ENCODE measurements at regions not wholly inside any gene's neighbourhood (a gene's known extent, or its start where the extent isn't known, plus 50 kb on each side); places are given as distances from the start of the nearest gene placed in this dataset.
"Not testable (repeated sequence)": the region's sequence is repeated elsewhere in the genome, so short reads cannot be mapped to it uniquely, and the experiment has no call there.

DNA sequence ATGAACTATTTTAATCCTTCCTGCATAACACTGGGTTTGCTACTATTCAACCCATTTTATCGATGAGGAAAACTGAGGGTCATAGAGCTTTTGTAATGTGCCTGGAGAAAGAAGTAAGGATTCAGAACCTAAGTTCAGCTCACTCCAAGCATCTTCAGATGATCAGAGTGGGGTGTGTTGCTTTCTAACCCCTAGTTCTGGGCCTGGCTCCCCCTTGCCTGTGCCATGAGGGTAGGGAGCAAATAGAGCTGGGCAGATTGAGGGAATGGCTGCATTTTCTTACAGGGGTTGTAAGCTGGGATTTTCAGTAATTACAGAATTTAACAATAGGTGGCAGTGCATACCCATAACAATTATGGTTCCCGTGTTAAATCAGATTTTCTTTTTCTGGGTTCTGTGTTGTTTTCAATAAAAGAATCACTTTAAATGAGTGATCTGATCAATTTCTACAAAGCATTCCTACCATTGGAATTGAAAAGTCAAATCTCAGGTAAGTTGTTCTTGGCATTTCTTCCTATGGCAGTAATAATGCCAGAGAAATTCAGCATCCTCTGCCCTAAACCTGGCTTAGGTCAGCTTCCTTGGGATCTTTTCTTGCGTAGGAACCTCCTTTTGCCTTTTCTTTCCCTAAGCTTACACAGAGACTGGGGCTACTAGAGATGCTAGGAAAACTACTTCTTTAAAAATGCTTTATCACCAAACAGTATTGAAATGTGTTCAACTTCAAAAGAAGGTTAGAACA lies 103.8 kb upstream of the IL12A start:
- peak; percentile 74 for DNase-seq (ENCODE audit: low read depth)

GRCh38 chr3:159886050-159886449 lies 102.6 kb upstream of the IL12A start:
- no peak for DNase-seq (ENCODE audit: low read depth)

GRCh38 chr3:159886530-159886929 lies 102.1 kb upstream of the IL12A start:
- DNase-seq (ENCODE audit: low read depth): not testable (repeated sequence)

DNA sequence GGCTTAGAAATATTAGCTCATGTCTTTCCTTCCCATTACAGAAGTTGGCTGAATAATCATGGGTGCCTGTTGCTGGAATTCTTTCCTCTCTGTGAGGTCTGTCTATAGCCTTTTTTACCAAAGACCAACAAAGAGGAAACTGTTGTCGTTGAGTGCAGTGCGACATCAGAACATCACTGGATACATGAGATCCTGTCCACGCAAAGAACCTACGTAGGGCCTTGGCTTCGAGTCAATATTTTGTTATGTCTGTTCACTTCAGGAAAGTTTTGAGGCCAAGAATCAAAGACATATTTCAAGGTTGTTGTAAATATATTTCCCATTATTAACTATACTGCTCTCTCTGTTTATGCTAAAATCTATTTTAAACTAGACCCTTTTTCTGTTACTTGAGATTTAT lies 101.5 kb upstream of the IL12A start:
- no peak for DNase-seq (ENCODE audit: low read depth)

- DNase-seq (ENCODE audit: low read depth): no peak
Observed at GRCh38 chr3:159887911-159888310, 100.7 kb upstream of the IL12A start.

DNA sequence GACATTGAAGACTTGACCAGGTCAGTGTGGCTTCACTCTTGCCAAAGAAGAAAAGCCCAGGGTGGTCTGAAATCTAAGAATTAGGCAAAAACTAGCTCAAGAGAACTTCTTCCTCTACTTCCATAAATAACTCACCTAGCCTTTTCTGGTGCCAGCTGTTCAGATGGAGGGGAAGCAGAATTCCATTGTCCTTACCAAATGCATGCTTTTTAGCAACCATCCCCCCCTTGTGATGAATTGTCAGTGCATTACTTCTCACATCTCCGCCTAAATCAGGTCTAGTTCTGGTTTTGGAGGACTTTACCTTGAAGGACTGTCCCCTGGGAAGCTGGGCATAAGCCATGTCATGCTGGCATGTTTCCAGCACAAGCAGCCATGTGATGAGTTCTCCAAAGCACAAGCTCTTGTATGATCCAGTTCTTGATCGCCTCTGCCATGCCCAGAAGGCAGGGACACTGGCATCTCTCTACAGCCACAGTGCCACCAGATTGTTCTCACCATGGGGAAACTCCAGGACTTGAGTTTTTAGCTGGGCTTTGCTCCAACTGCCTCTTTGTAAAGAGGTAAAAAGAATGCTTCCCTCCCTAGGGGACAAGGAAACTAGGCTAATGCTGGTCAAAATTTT lies 96.4 kb upstream of the IL12A start:
- DNase-seq (ENCODE audit: low read depth): no peak

DNA sequence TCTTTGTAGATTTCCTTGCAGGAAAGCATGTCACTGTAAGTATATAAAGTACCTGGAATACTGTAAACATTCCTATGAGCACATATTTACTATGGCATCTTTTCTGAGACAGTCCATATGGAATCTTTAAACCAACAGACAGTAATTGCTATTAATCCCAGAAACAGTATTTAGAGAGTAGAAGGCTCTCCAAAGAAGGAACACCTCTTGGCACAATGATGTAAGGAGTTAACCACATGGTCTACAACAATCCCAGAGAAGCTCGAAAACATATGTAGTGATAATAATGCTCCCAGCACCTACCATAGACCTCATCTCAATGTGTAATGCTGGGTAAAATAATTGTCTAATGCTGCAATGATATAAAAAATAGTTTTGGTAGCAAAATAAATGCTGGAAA lies 95.8 kb upstream of the IL12A start:
- no peak for DNase-seq (ENCODE audit: low read depth)

GRCh38 chr3:159894386-159894785 lies 94.2 kb upstream of the IL12A start:
- no peak for DNase-seq (ENCODE audit: low read depth)

DNA sequence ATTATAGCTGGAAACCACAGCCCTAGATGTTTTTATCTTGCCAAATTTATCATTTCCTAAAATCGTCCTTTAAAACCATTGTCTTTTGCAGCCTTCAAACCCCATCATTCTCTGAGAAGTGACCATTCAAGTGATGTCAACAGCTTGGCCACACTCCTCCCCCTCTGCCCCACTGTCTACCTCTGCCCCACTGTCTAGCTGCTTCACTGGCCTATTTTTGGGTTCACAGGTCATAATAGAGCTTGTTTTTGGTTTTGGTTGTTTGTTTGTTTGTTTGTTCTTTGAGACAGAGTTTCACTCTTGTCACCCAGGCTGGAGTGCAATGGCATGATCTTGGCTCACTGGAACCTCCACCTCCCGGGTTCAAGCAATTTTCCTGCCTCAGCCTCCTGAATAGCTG lies 93.2 kb upstream of the IL12A start:
- no peak for DNase-seq (ENCODE audit: low read depth)

DNA sequence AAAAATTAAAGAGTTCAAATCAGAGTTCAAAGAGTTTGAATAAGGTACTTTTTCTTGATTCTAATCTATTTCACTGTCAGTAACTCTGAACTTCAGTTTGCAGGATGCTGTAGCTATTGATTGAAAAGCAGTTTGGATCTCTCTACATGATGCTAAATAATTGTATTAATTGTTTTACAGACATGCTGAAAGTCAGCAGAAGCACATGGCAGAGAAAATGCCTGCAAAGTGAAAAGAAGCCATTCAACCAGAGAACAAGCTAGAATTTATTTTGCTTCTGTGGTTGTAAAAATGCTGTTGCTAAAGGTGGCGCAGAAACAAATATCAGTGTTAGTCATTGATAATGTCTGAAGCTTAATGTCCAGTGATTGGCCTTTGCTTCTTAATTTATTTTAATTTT lies 92.1 kb upstream of the IL12A start:
- no peak for DNase-seq (ENCODE audit: low read depth)

- no peak for DNase-seq (ENCODE audit: low read depth)
Observed at GRCh38 chr3:159897331-159898075, 91.1 kb upstream of the IL12A start.

- no peak for DNase-seq (ENCODE audit: low read depth)
Observed at GRCh38 chr3:159898147-159898546, 90.5 kb upstream of the IL12A start.

- no peak for DNase-seq (ENCODE audit: low read depth)
Observed at GRCh38 chr3:159899166-159899565, 89.5 kb upstream of the IL12A start.

DNA sequence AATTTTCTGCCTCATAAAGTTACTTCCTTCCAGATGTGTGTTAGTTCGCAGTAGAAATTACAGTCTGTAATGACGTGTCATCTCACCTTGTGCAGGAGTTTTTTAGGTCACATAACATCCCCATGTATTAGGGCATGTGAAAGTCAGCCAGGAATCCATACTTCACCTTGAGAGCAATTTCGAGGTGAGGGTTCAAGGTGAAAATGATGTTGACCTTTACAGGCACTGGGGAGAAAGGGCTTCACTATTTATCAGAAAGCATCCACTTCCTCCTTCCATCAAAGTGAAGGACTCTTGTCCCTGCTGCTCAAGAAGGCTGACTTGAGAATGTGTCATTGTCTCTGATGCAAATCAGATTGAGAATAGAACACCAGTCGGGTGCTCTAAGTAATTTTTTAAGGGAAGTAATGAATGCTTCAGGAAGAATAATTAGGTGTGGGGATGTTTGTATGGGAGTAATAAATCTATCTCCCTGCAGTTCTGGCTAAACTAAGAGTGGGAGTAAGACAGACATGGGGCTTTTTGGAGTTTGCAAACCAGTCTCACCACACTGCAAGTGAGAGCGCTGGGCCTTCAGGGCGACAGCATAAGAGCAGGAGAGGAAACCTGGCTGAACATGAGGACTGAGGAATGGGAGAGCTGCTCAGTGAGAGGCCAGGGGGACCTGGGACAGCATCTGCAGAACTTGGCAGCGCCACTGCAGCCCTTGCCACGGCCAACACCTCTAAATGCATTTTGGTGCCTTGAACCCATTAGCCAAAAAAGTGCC lies 85.9 kb upstream of the IL12A start:
- no peak for DNase-seq (ENCODE audit: low read depth)

DNA sequence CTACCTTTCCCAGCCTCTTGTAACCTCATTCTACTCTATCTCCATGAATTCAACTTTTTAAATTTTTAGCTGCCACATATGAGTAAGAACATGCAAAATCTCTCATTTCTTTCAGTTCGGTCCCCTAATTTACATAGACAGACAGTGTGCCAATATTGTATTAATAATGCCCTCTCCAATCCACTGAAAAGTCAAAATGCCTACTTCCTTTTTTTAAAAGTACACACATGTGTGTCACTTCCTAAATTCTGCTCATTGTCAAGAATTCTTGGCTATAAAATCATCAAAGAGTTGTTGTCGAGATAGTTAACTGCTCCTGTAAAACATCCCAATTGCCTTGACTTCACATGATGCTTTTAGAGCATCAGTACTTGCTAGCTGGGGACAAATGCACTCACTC lies 84.2 kb upstream of the IL12A start:
- DNase-seq (ENCODE audit: low read depth): no peak

GRCh38 chr3:159904911-159905310 lies 83.7 kb upstream of the IL12A start:
- no peak for DNase-seq (ENCODE audit: low read depth)

DNA sequence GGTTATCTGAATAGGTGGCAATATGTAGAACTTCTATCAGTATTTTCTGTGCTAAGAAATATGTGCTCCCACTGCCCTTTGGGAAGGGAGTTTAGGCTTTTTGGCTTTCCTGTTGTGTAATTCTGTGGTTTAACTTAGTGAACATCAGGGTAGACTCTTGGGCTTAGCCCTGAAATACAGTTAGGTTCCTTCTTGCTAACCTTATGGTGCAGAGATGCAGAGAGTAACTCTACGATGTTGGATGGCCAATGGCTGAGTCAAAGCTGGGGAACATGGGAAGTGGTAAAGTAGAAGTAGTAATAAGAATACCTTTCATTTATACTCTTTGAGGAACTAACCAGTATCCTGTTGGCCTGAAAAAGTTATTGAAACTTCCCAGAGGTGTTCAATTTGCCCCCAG lies 80.8 kb upstream of the IL12A start:
- DNase-seq (ENCODE audit: low read depth): no peak

DNA sequence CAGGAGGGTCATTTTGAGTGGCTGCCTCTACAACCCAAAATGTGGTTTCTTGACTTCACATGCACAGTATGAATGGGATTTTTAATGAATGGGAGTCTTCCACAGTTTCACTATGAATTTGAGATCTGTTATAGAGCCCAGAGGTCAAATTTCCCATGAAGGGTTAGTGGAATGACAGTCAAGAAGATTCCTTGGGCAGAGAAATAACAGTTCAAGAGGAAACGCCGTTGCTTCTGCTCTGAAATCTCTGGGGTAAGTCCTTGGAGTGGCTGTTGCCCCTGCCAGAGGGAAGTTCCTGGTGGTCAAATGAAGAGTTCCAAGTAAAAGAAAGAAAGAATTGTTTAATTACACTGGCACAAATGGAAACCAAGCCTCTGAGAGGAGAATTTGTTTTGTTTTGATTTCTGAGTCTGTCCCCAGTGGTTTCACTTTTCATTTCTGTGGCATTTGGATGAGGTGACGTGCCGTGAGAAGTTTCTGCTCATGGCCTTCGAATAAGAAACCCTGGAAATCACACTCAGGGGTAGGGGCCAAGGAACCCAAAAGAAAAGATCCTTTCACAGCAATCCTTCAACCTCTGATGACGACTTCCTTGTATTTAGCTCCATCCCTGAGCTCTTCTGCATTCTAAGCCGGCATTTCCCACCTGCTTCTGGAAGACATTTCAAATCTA lies 77.5 kb upstream of the IL12A start:
- peak; percentile 54 for DNase-seq (ENCODE audit: low read depth)

GRCh38 chr3:159911664-159912037 lies 77.0 kb upstream of the IL12A start:
- no peak for DNase-seq (ENCODE audit: low read depth)

DNA sequence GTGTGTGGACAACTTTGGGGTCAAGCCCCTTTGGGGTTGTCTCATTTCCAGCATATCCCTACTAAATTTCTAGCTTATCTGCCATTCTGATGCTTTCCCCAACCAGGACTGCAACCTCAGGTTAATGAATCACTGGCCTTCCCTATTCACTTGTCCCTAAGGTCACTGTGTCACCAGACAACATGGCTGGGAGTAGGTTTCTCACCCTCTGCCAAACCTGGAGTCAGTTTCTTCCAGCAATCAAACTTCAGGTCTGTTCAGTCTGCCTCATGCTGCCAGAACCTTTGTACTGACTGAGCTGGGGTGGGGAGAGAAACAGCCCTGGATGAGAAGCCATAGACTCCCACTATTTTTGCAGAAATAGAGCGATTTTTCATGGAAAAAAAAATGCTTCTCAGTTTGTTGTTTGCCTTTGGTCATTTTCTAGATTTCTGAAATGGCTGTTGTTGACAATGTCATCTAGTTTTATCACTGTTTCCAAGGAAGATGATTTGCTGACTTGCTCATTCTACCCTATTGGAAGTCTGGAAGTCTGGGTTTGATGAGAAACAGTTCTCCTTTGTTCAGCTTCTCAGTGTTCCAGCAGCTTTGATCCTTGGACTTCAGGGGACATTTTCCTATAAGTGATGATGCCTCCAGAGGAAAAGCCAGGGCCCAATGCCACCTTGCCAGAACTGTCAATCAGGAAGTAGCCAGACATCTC lies 74.8 kb upstream of the IL12A start:
- no peak for DNase-seq (ENCODE audit: low read depth)

GRCh38 chr3:159914426-159914825 lies 74.2 kb upstream of the IL12A start:
- no peak for DNase-seq (ENCODE audit: low read depth)
